Gastrocnemius medialis (tissue), 4 donors: ENCODE measurements at regions not wholly inside any gene's neighbourhood (a gene's known extent, or its start where the extent isn't known, plus 50 kb on each side); places are given as distances from the start of the nearest gene placed in this dataset.

Source experiments
- ATAC-seq, 2 donors: fragments of 150-250 bp; one replicate each; pipeline ENCODE4 v1.9.1; 2016
- DNase-seq, 2 donors: peaks; one replicate each; pipeline ENCODE4 v3.0.0-alpha.2; 2019
- H3K27ac ChIP-seq, 4 donors: fragments of 200-600 bp; sonication (generic); 1 replicate in 1 of 4; 2 replicates in 3 of 4; pipeline ENCODE4 v1.5.1; 2016 to 2018; ENCODE audit warnings: mild to moderate bottlenecking in 2 of 4, moderate library complexity in 1 of 4
- H3K27me3 ChIP-seq, 3 donors: fragments of 200-600 bp; sonication (generic) in 2 of 3; 1 replicate in 1 of 3; 2 replicates in 2 of 3; pipeline versions ENCODE4 v1.5.1 to v1.6.0; 2016 to 2019; ENCODE audit warnings: mild to moderate bottlenecking in 1 of 3, moderate library complexity in 1 of 3
- H3K36me3 ChIP-seq, 2 donors: fragments of 200-600 bp; sonication (generic) in 1 of 2; one replicate each; pipeline ENCODE4 v1.5.1; 2017 to 2018
- H3K4me1 ChIP-seq, 2 donors: fragments of 200-600 bp; sonication (generic) in 1 of 2; one replicate each; pipeline ENCODE4 v1.5.1; 2016 to 2017; ENCODE audit warnings: mild to moderate bottlenecking in 2 of 2
- H3K4me3 ChIP-seq, 4 donors: fragments of 200-600 bp; sonication (generic) in 3 of 4; 1 replicate in 1 of 4; 2 replicates in 3 of 4; pipeline ENCODE4 v1.5.1; 2016 to 2019; ENCODE audit warnings: mild to moderate bottlenecking in 2 of 4
- H3K9me3 ChIP-seq, 3 donors: fragments of 200-600 bp; sonication (generic) in 2 of 3; 1 replicate in 1 of 3; 2 replicates in 2 of 3; pipeline ENCODE4 v1.5.1; 2016 to 2019
- CTCF ChIP-seq, 5 experiments: fragments of 450-650 bp in 3 of 5; fragments of 200-600 bp in 2 of 5; sonication (generic) in 2 of 5; IDR thresholded peaks in 4 of 5; conservative IDR thresholded peaks in 1 of 5; 1 replicate in 4 of 5; 2 replicates in 1 of 5; pipeline ENCODE4 v1.5.1; 2016 to 2019; ENCODE audit warnings: antibody characterized with exemption in 5 of 5, mild to moderate bottlenecking in 3 of 5, moderate library complexity in 3 of 5
- POLR2A ChIP-seq, 2 donors: fragments of 450-650 bp; IDR thresholded peaks; one replicate each; pipeline ENCODE4 v1.6.1; 2017; ENCODE audit warnings: antibody characterized with exemption in 2 of 2, mild to moderate bottlenecking in 2 of 2, moderate library complexity in 2 of 2
- in situ Hi-C, 4 donors: fragments of 200-750 bp; cut with MboI; loops; one replicate each; pipeline versions ENCODE4 v1.15.0 to v1.8.0; 2017; ENCODE audit warnings: low sequenced_read_pairs in 4 of 4
- intact Hi-C: fragments of 100-400 bp; cut with DNase I; formaldehyde crosslinking; loops from one replicate; pipeline ENCODE4 v1.15.1; 2023; ENCODE audit warnings: low total_unique reads

GRCh38 chr7:366161-366803 lies 76.3 kb downstream of the FOXL3 start:
- Histone ChIP-seq H3K9me3 (no peaks in the 10 kb centered on the region), H3K4me1 (peaks cover 0 to 7% of the 10 kb centered on the region in 2 donors), H3K4me3 (no peak overlapping the region), H3K27ac (no peak overlapping the region), H3K27me3 (peaks cover 19 to 37% (median 23%) of the 10 kb centered on the region in 3 donors), H3K36me3 (no peaks in the 10 kb centered on the region)
- ATAC-seq (no peak), DNase-seq (no peak)
- in situ Hi-C loops: no loop called here
- intact Hi-C loops: no loop called here
- no peak for TF ChIP-seq CTCF (IDR thresholded peaks at IDR 0.05 in 4 of 5, conservative IDR thresholded peaks at IDR 0.05 in 1 of 5)
- no peak for TF ChIP-seq POLR2A (IDR thresholded peaks at IDR 0.05)

- Histone ChIP-seq H3K4me1 (peaks cover 0 to under 1% of the 10 kb centered on the region in 2 donors), H3K27ac (no peak overlapping the region), H3K36me3 (no peaks in the 10 kb centered on the region), H3K9me3 (no peaks in the 10 kb centered on the region), H3K4me3 (no peak overlapping the region), H3K27me3 (peaks cover 13 to 30% (median 23%) of the 10 kb centered on the region in 3 donors)
- no peak for TF ChIP-seq POLR2A (IDR thresholded peaks at IDR 0.05)
- TF ChIP-seq CTCF (IDR thresholded peaks at IDR 0.05 in 4 of 5, conservative IDR thresholded peaks at IDR 0.05 in 1 of 5): no peak
- in situ Hi-C loops: no loop called here
- intact Hi-C loops: no loop called here
- ATAC-seq: no peak
- no peak for DNase-seq
Observed at GRCh38 chr7:367351-367901, 77.5 kb downstream of the FOXL3 start.

- intact Hi-C loops (no loop called here), in situ Hi-C loops (no loop called here)
- DNase-seq (no peak), ATAC-seq (no peak)
- Histone ChIP-seq H3K4me3 (no peak overlapping the region), H3K36me3 (no peaks in the 10 kb centered on the region), H3K9me3 (no peaks in the 10 kb centered on the region), H3K4me1 (no peaks in the 10 kb centered on the region), H3K27me3 (peaks cover 6 to 21% (median 13%) of the 10 kb centered on the region in 3 donors), H3K27ac (no peak overlapping the region)
- TF ChIP-seq POLR2A (IDR thresholded peaks at IDR 0.05) (no peak), CTCF (IDR thresholded peaks at IDR 0.05 in 4 of 5, conservative IDR thresholded peaks at IDR 0.05 in 1 of 5) (no peak)
Observed at GRCh38 chr7:368651-369475, 78.9 kb downstream of the FOXL3 start.

DNA sequence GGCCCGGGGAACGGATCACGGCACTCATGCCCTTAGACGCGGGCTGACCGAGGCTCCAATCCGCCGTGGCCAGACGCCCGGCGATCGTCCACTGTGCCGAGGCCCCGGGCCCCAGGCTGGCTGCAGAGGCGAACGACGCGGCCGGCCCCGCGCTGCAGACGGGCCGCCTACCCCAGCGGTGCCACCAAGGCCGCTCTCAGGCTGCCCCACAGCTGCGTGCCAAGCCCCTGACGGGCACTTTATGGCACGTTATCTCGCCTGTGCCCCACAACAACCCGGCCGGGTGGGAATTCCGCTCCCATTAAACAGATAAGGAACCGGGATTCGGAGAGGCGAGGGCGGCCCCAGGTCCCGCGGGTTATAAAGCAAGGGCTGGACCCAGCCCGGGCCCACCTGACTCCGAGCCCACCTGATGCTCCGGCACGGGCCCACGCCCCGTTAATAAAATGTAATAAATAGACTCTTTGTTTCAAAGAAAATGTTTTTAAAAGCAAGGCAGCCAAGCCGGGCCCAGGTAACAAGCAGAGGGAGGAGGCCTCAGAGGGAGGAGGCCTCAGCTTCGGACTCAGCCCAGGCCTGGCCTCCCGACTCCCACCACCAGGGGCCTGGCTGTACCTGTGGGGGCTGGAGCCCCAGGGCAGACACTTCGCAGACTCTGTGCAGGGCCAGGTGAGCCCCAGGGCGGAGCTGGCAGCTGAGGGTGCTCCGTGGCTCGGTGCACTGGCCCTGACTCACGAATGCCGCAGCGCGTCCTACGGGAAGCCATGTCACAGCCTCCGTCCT lies 79.7 kb downstream of the FOXL3 start:
- ATAC-seq (no peak), DNase-seq (no peak)
- Histone ChIP-seq H3K36me3 (no peaks in the 10 kb centered on the region), H3K9me3 (no peaks in the 10 kb centered on the region), H3K4me3 (no peak overlapping the region), H3K27ac (no peak overlapping the region), H3K4me1 (no peaks in the 10 kb centered on the region), H3K27me3 (peaks cover 3 to 14% (median 9%) of the 10 kb centered on the region in 3 donors)
- in situ Hi-C loops: no loop called here
- intact Hi-C loops: no loop called here
- TF ChIP-seq CTCF (IDR thresholded peaks at IDR 0.05 in 4 of 5, conservative IDR thresholded peaks at IDR 0.05 in 1 of 5) (no peak), POLR2A (IDR thresholded peaks at IDR 0.05) (no peak)
